ENCODE measurements at regions not wholly inside any gene's neighbourhood (a gene's known extent, or its start where the extent isn't known, plus 50 kb on each side); places are given as distances from the start of the nearest gene placed in this dataset.
"Not testable (repeated sequence)": the region's sequence is repeated elsewhere in the genome, so short reads cannot be mapped to it uniquely, and the experiment has no call there.

DNA sequence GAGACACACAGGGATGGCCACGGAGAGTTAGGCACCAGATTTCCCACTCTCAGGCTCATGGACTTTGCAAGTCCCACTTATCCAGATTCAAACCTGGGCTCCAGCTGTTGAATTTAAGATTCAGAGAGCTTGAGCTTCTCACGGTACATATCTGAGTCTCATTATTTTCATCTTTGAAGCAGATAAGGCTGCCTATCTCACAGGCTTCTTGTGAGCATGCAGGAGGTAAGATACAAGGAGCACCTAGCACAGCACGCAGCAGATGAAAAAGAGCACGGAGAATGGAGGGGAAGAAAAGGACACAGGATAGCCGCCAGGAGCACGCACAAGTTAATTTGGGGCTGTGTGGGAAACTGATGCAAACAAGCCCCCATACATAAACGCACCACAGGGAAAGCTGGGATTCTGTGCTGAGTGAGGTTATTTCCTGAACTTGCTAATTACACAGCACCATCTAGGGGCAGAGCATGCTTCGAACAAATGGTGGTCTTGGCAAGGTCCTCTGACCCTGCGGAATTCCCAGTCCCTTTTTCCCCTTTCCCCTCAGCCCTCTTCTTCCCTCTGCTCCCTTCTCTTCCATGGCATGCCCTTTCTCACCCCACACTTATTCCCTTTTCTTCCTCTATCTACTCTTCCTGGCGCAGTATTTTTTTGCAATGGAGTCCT lies 134.7 kb upstream of the VANGL1 start:
- no peak for ATAC-seq (ENCODE audit: low FRiP score)
- TF ChIP-seq, protein P1, sequence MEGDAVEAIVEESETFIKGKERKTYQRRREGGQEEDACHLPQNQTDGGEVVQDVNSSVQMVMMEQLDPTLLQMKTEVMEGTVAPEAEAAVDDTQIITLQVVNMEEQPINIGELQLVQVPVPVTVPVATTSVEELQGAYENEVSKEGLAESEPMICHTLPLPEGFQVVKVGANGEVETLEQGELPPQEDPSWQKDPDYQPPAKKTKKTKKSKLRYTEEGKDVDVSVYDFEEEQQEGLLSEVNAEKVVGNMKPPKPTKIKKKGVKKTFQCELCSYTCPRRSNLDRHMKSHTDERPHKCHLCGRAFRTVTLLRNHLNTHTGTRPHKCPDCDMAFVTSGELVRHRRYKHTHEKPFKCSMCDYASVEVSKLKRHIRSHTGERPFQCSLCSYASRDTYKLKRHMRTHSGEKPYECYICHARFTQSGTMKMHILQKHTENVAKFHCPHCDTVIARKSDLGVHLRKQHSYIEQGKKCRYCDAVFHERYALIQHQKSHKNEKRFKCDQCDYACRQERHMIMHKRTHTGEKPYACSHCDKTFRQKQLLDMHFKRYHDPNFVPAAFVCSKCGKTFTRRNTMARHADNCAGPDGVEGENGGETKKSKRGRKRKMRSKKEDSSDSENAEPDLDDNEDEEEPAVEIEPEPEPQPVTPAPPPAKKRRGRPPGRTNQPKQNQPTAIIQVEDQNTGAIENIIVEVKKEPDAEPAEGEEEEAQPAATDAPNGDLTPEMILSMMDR (IDR thresholded peaks at IDR 0.05) = no peak
- no peak for DNase-seq (ENCODE audit: low spot score)

DNA sequence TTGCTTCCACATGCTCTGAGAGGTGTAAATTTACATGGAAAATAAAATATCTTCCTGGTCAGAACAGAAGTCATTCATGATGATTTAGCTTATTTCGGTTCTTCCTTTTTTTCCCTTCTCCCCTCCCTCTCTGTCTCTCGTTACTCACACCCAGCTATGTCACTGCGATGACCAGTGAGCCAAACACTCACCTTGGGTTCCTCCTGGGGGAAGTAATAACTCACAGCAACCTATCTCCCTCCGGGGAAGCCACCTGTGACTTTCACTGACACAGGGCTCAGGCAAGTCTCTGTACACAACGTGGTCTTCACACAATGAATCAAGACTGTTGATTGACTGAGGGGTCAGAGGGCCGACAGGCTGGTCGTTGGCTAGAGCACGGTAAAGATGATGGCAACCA lies 135.3 kb upstream of the VANGL1 start:
- no peak for DNase-seq (ENCODE audit: low spot score)
- TF ChIP-seq, protein P1 (IDR thresholded peaks at IDR 0.05) = no peak

DNA sequence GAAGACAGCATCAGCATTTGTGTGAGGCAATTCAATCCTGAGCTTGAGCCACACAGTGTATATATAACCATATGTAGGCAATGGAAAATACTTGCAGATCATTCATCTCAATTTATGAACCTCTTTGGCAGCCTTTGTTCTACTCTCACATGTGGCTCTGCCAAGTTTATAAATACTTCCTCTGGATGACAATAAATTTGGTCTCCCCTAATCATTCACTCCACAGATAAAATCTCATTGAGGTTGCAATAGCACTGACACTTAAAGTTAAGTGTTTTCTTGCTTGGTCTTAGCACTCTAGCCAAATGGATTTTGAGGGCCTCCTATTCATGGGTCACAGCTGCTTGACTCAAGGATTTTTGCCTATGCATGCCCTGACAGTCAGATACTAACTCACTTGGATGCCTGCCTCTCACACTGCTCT lies 136.6 kb upstream of the VANGL1 start:
- TF ChIP-seq, protein P1 (IDR thresholded peaks at IDR 0.05) = no peak
- no peak for ATAC-seq (ENCODE audit: low FRiP score)
- DNase-seq (ENCODE audit: low spot score) = no peak

More for the DNA sequence above, 135.3 kb upstream of the VANGL1 start:
- ATAC-seq (ENCODE audit: low FRiP score) = no peak

DNA sequence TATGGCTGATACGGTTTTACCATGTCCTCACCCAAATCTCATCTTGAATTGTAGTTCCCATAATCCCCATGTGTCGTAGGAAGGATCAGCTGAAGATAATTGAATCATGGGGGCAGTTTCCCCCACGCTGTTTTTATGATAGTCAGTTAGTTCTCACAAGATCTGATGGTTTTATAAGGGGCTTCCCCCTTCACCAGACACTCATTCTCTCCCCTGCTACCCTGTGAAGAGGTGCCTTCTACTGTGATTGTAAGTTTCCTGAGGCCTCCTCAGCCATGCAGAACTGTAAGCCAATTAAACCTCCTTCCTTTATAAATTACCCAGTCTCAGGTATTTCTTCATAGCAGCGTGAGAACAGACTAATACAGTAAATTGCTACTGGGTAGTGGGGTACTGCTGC lies 139.6 kb upstream of the VANGL1 start:
- not testable (repeated sequence) for ATAC-seq (ENCODE audit: low FRiP score); DNase-seq (ENCODE audit: low spot score)

DNA sequence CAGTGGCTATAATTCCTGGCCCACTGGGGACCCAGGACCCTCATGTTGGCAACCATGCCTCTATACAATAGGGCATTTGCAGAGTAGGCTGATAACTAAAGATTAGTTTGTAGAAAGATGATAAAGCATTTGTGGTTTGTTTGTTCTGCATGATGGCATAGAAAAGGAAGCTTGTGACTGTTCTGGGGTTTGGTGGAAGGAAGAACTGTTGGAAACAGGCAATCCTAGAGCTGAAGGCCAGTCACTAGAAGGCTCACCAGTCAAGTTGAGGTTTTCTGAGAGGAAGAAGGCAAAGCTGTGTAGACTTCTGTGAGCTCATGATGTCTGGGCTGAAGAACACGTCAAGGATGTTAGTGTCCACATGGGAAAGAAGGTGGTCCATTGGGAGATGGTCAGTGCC lies 140.3 kb upstream of the VANGL1 start:
- ATAC-seq (ENCODE audit: low FRiP score) = no peak
- TF ChIP-seq, protein P1 (IDR thresholded peaks at IDR 0.05) = no peak
- DNase-seq (ENCODE audit: low spot score) = no peak

DNA sequence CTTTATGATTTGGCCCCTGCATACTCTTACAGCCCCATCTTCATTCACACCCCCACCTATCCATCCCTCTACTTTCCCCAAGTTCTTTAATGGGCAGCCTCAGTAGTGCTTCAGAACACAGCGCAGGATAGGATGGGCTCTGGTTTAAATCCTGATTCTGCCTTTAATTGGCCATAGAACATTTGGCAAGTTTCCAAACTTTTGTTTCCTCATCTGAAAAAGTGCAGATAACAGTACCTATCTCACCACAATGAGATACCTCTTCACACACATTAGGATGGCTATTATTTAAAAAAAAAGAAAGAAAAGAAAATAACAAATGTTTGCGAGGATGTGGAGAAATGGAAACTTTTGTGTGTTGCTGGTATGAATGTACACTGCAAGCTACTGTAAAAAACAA lies 142.5 kb upstream of the VANGL1 start:
- ATAC-seq (ENCODE audit: low FRiP score) (no peak), DNase-seq (ENCODE audit: low spot score) (no peak)
- TF ChIP-seq, protein P1 (IDR thresholded peaks at IDR 0.05) = no peak

DNA sequence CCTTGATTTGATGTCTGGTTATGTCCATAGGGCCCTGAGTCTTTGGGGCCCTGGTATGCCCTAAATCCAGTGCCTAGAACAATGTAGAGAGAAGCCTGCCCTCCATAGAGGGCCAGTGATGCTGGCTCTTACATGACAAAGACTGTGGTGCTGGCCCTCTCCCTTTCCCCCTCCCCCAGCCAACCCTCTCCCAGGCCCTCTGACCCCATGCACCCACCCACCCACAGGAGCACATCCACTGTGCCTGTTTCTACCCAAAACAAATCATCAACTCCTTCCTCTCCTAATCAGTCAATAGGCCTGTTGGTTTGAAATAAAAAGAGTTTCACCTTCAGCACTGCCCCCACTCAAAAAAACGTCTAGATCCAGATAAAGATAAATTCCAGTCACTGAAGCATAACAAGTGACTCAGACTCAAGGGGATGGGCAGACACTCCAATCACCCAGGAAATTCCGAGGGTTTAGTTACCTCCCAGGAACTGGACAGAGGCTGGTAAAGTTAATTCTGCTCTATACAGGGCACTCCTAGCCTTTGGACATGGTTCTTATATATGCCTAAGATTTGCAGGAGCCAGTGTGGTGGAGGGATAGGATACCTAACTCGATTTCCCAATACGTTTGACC lies 144.8 kb upstream of the VANGL1 start:
- no peak for DNase-seq (ENCODE audit: low spot score)
- TF ChIP-seq, protein P1 (IDR thresholded peaks at IDR 0.05) = no peak
- ATAC-seq (ENCODE audit: low FRiP score) = no peak

Data from omental fat pad (tissue), 3 donors.